ENCODE measurements at regions not wholly inside any gene's neighbourhood (a gene's known extent, or its start where the extent isn't known, plus 50 kb on each side); places are given as distances from the start of the nearest gene placed in this dataset.

- Mint-ChIP-seq H3K9me3 (peaks cover 1% of the 10 kb centered on the region; the same call in 1 of the 2 replicates), H3K27me3 (ENCODE audit: low read depth) (no peaks in the 10 kb centered on the region), H3K36me3 (no peaks in the 10 kb centered on the region), H3K4me3 (no peak overlapping the region), H3K4me1 (0 out of 2 replicates have a peak, but pooled peaks cover under 1% of the 10 kb centered on the region), H3K27ac (no peak overlapping the region)
- ATAC-seq (no peak), DNase-seq (ENCODE audit: low spot score) (no peak)
- POLR2A ChIA-PET, result no interaction called here
- CTCF ChIA-PET, result interaction anchor here (0.7 kb wide), 1 partner anchor 206 kb away, joined by 4 read pairs; no protein-coding TSS in a partner anchor
- no peak for TF ChIP-seq SOX15 (CRISPR knock-in tag; IDR thresholded peaks at IDR 0.05)
- TF ChIP-seq ZBTB21 (CRISPR knock-in tag; IDR thresholded peaks at IDR 0.05; ENCODE audit: borderline replicate concordance), result no peak
- TF ChIP-seq FOXP1 (CRISPR knock-in tag; IDR thresholded peaks at IDR 0.05; ENCODE audit: borderline replicate concordance), result no peak
- TF ChIP-seq CREM (CRISPR knock-in tag; IDR thresholded peaks at IDR 0.05), result no peak
- no peak for TF ChIP-seq JAZF1 (CRISPR knock-in tag; IDR thresholded peaks at IDR 0.05)
- no peak for TF ChIP-seq TCF7 (CRISPR knock-in tag; IDR thresholded peaks at IDR 0.05; ENCODE audit: low read depth)
- no peak for TF ChIP-seq NFYB (CRISPR knock-in tag; conservative IDR thresholded peaks at IDR 0.05; ENCODE audit: low read depth)
- TF ChIP-seq ZNF138 (CRISPR knock-in tag; conservative IDR thresholded peaks at IDR 0.05), result no peak
- no peak for TF ChIP-seq SP1 (CRISPR knock-in tag; conservative IDR thresholded peaks at IDR 0.05)
- no peak for TF ChIP-seq AFF4 (CRISPR knock-in tag; IDR thresholded peaks at IDR 0.05; ENCODE audit: borderline replicate concordance)
- no peak for TF ChIP-seq ZNF425 (CRISPR knock-in tag; conservative IDR thresholded peaks at IDR 0.05)
- no peak for TF ChIP-seq ZNF121 (CRISPR knock-in tag; IDR thresholded peaks at IDR 0.05)
- TF ChIP-seq, protein P1, sequence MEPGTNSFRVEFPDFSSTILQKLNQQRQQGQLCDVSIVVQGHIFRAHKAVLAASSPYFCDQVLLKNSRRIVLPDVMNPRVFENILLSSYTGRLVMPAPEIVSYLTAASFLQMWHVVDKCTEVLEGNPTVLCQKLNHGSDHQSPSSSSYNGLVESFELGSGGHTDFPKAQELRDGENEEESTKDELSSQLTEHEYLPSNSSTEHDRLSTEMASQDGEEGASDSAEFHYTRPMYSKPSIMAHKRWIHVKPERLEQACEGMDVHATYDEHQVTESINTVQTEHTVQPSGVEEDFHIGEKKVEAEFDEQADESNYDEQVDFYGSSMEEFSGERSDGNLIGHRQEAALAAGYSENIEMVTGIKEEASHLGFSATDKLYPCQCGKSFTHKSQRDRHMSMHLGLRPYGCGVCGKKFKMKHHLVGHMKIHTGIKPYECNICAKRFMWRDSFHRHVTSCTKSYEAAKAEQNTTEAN (CRISPR knock-in tag; IDR thresholded peaks at IDR 0.05), result no peak
- TF ChIP-seq FOXK1 (CRISPR knock-in tag; IDR thresholded peaks at IDR 0.05), result no peak
- TF ChIP-seq GRHL2 (CRISPR knock-in tag; IDR thresholded peaks at IDR 0.05; ENCODE audit: insufficient replicate concordance, severe bottlenecking), result no peak
These were observed 86.5 kb upstream of the SGCD start for GRCh38 chr5:156240414-156240813.

DNA sequence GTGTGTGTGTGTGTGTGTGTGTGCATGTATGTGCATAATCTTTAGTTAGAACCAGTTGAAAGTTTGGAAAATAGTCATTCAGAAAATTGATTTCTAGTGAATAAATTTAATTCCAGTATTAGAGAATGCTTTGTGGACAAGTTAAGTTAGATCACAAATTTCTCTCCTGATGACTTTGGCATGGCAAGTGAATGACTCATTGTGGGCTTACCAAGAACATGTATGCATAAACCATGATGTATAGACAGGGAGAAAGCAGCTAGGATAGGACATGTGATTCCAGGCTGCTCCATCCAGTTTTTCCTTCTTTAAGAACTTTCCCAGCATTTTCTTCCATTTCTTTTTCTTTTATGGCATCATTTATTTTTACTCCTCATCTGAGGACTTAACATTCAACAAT lies 85.7 kb upstream of the SGCD start:
- ChIA-PET POLR2A (no interaction called here), CTCF (interaction anchor here (0.7 kb wide), 1 partner anchor 207 kb away, joined by 4 read pairs; no protein-coding TSS in a partner anchor)
- no peak overlapping the region for H3K27ac Mint-ChIP-seq
- H3K27me3 Mint-ChIP-seq (ENCODE audit: low read depth), result no peaks in the 10 kb centered on the region
- peaks cover 5% of the 10 kb centered on the region; the same call in 1 of the 2 replicates for H3K9me3 Mint-ChIP-seq
- ATAC-seq (no peak), DNase-seq (ENCODE audit: low spot score) (no peak)
- H3K4me3 Mint-ChIP-seq, result no peak overlapping the region
- H3K36me3 Mint-ChIP-seq, result no peaks in the 10 kb centered on the region
- peaks cover 4% of the 10 kb centered on the region; the same call in 1 of the 2 replicates for H3K4me1 Mint-ChIP-seq
- TF ChIP-seq ZNF416 (CRISPR knock-in tag; IDR thresholded peaks at IDR 0.05) (no peak), ZNF281 (CRISPR knock-in tag; IDR thresholded peaks at IDR 0.05) (no peak), ZNF425 (CRISPR knock-in tag; conservative IDR thresholded peaks at IDR 0.05) (no peak), ATF2 (CRISPR knock-in tag; IDR thresholded peaks at IDR 0.05; ENCODE audit: borderline replicate concordance, low read depth) (no peak), MXD4 (CRISPR knock-in tag; IDR thresholded peaks at IDR 0.05; ENCODE audit: borderline replicate concordance) (no peak), NFYB (CRISPR knock-in tag; conservative IDR thresholded peaks at IDR 0.05; ENCODE audit: low read depth) (no peak), TP53 (CRISPR knock-in tag; IDR thresholded peaks at IDR 0.05) (no peak)
- TF ChIP-seq, protein P2, sequence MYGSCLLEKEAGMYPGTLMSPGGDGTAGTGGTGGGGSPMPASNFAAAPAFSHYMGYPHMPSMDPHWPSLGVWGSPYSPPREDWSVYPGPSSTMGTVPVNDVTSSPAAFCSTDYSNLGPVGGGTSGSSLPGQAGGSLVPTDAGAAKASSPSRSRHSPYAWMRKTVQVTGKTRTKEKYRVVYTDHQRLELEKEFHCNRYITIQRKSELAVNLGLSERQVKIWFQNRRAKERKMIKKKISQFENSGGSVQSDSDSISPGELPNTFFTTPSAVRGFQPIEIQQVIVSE (CRISPR knock-in tag; IDR thresholded peaks at IDR 0.05; ENCODE audit: borderline replicate concordance), result no peak
